ENCODE measurements at regions not wholly inside any gene's neighbourhood (a gene's known extent, or its start where the extent isn't known, plus 50 kb on each side); places are given as distances from the start of the nearest gene placed in this dataset.

- H3K4me3 ChIP-seq (ENCODE audit: low read depth, low read length), result no peak overlapping the region
- in situ Hi-C loops (cut with HindIII; ENCODE audit: low sequenced_read_pairs), result no loop called here
- TF ChIP-seq, protein P1, sequence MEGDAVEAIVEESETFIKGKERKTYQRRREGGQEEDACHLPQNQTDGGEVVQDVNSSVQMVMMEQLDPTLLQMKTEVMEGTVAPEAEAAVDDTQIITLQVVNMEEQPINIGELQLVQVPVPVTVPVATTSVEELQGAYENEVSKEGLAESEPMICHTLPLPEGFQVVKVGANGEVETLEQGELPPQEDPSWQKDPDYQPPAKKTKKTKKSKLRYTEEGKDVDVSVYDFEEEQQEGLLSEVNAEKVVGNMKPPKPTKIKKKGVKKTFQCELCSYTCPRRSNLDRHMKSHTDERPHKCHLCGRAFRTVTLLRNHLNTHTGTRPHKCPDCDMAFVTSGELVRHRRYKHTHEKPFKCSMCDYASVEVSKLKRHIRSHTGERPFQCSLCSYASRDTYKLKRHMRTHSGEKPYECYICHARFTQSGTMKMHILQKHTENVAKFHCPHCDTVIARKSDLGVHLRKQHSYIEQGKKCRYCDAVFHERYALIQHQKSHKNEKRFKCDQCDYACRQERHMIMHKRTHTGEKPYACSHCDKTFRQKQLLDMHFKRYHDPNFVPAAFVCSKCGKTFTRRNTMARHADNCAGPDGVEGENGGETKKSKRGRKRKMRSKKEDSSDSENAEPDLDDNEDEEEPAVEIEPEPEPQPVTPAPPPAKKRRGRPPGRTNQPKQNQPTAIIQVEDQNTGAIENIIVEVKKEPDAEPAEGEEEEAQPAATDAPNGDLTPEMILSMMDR (IDR thresholded peaks at IDR 0.05; ENCODE audit: low read depth, low read length, missing control alignments), result no peak
- no peak for DNase-seq (ENCODE audit: low read depth)
These were observed 747.4 kb upstream of the SALL3 start for GRCh38 chr18:78232196-78232595.

GRCh38 chr18:78237864-78238263, 741.8 kb upstream of the SALL3 start:
- in situ Hi-C loops (cut with HindIII; ENCODE audit: low sequenced_read_pairs), result no loop called here
- DNase-seq (ENCODE audit: low read depth), result no peak
- TF ChIP-seq, protein P1 (IDR thresholded peaks at IDR 0.05; ENCODE audit: low read depth, low read length, missing control alignments), result no peak
- no peak overlapping the region for H3K4me3 ChIP-seq (ENCODE audit: low read depth, low read length)

- TF ChIP-seq, protein P1 (IDR thresholded peaks at IDR 0.05; ENCODE audit: low read depth, low read length, missing control alignments), result no peak
- in situ Hi-C loops (cut with HindIII; ENCODE audit: low sequenced_read_pairs), result no loop called here
- no peak for DNase-seq (ENCODE audit: low read depth)
- no peak overlapping the region for H3K4me3 ChIP-seq (ENCODE audit: low read depth, low read length)
These were observed 741.1 kb upstream of the SALL3 start for GRCh38 chr18:78238404-78239089.

DNA sequence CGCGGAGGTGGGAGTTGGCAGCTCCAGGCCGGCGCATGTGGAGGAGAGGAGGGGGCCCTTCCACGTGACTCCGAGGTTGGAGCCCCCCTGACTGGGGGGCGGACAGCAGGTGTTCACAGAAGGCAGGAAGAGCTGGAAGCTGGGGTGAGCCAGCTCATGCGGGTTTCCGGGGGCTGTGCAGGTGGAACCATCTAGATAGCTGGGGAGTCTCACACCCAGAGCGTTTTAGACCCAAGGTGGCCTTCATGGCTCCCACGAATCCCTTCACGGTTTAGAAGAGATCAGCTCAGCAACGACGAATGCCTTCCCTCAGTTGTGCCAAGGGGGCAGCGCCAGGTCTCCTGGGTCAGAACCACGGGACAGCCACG, 740.5 kb upstream of the SALL3 start:
- no peak for DNase-seq (ENCODE audit: low read depth)
- TF ChIP-seq, protein P1 (IDR thresholded peaks at IDR 0.05; ENCODE audit: low read depth, low read length, missing control alignments), result no peak
- in situ Hi-C loops (cut with HindIII; ENCODE audit: low sequenced_read_pairs), result no loop called here
- H3K4me3 ChIP-seq (ENCODE audit: low read depth, low read length), result no peak overlapping the region

- TF ChIP-seq, protein P1 (IDR thresholded peaks at IDR 0.05; ENCODE audit: low read depth, low read length, missing control alignments), result no peak
- H3K4me3 ChIP-seq (ENCODE audit: low read depth, low read length), result no peak overlapping the region
- in situ Hi-C loops (cut with HindIII; ENCODE audit: low sequenced_read_pairs), result no loop called here
- DNase-seq (ENCODE audit: low read depth), result no peak
These were observed 739.5 kb upstream of the SALL3 start for GRCh38 chr18:78240101-78240500.

DNA sequence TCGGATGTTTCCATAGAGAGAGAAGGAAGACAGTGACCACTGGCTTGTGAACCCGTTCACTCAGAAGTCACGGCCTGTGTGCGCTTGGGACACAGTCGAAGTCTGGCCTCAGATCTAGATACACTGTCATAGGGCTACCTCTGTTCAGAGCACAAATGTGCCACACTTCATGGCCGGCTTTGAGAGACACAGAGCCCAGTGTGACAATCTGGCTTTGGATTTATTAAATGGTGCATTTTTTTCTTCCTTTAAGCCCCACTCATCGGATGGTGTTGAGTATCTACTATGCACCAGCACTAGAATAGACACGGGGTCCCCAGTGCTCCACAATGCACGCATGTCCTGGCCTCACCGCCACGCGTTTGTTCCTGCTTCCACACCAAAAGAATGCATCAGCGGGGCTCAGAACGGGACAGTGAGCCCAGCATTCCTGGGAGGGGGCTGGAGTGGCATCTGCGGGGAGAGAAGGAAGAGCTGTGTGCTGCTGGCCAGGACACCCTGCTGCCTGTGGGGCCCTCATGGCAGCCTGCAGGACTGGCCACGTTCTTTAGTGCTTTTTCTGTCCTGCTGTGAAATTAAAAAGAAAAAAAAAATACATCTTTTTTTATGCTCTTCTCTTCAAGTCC, 738.9 kb upstream of the SALL3 start:
- no peak for DNase-seq (ENCODE audit: low read depth)
- no peak overlapping the region for H3K4me3 ChIP-seq (ENCODE audit: low read depth, low read length)
- in situ Hi-C loops (cut with HindIII; ENCODE audit: low sequenced_read_pairs), result no loop called here
- TF ChIP-seq, protein P1 (IDR thresholded peaks at IDR 0.05; ENCODE audit: low read depth, low read length, missing control alignments), result no peak

Data from astrocyte of the cerebellum (primary cell).